ENCODE measurements at regions not wholly inside any gene's neighbourhood (a gene's known extent, or its start where the extent isn't known, plus 50 kb on each side); places are given as distances from the start of the nearest gene placed in this dataset.

GRCh38 chr15:97892167-97892938 is 68.2 kb upstream of the ARRDC4 start:
- no peak for DNase-seq (ENCODE audit: low spot score)

GRCh38 chr15:97893967-97894366 is 66.5 kb upstream of the ARRDC4 start:
- peak; percentile 12 for DNase-seq (ENCODE audit: low spot score)

GRCh38 chr15:97899981-97900380 is 60.5 kb upstream of the ARRDC4 start:
- DNase-seq (ENCODE audit: low spot score) = no peak

- DNase-seq (ENCODE audit: low spot score) = no peak
Observed at GRCh38 chr15:97902140-97902780, 58.2 kb upstream of the ARRDC4 start.

DNA sequence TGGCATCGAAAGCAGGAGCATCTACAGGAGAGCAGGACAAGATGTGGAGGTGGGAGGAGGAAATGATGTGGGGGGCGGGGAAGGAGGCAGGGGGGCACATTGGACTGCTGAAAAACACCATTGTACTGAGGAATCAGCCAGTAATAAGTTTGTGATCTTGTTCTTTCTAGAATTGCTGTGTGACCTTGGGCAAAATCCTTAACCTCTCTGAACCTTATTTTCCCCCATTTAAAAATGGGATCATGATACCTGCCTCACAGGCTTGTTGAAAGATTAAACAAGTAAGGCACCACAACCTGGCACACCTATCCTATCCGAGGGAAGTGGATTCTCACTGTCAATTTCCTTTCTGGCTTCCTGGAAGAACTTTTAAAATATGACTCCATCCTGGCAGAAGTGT is 56.9 kb upstream of the ARRDC4 start:
- DNase-seq (ENCODE audit: low spot score) = no peak

DNA sequence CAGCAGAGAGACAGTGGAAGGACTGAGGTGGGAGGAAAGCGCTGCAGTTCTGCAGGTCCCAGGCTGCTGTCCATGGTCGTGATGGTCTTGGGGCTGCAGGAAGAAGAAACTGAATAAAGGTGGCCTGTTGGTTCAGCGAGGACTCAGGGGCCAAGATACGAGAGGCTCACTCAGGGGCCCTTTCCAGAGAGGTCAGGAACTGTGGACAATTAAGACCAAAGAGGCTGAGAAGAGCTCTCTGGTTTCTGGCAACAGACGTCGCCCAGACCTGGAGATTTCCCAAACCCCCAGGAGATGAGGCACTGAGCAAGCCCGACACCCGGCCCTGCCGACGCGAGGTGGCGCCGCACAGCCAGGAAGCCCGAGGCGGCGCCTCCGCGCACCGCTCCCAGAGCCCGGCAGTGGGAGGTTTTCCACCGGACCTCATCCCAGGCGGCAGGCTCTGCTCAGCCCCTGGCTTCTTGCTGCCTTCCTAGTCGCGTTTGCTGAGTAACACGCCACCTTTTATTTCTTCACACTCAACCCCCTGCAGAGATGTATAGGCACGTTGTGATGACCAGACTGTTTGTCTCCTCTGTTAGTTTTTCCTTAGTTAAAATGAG is 56.4 kb upstream of the ARRDC4 start:
- DNase-seq (ENCODE audit: low spot score) = peak; percentile 74

- peak; percentile 59 for DNase-seq (ENCODE audit: low spot score)
Observed at GRCh38 chr15:97909291-97909891, 51.1 kb upstream of the ARRDC4 start.

Measured in SW480 (cell line).